PC-9 (cell line): ENCODE measurements at regions not wholly inside any gene's neighbourhood (a gene's known extent, or its start where the extent isn't known, plus 50 kb on each side); places are given as distances from the start of the nearest gene placed in this dataset.

Experiments
- EZH2 ChIP-seq: fragments of 200-600 bp; sonication (generic); IDR thresholded peaks from 2 replicates; pipeline ENCODE4 v1.8.0; 2017; ENCODE audit warnings: antibody characterized with exemption, low read depth
- TF ChIP-seq, protein P1 (sequence below): fragments of 200-600 bp; sonication (generic); conservative IDR thresholded peaks from 2 replicates; pipeline ENCODE4 v1.6.1; 2017; ENCODE audit warnings: mixed run types, antibody characterized with exemption, mild to moderate bottlenecking, moderate library complexity

GRCh38 chrX:45824471-45824870 is 623.8 kb upstream of the DIPK2B start:
- TF ChIP-seq, protein P1, sequence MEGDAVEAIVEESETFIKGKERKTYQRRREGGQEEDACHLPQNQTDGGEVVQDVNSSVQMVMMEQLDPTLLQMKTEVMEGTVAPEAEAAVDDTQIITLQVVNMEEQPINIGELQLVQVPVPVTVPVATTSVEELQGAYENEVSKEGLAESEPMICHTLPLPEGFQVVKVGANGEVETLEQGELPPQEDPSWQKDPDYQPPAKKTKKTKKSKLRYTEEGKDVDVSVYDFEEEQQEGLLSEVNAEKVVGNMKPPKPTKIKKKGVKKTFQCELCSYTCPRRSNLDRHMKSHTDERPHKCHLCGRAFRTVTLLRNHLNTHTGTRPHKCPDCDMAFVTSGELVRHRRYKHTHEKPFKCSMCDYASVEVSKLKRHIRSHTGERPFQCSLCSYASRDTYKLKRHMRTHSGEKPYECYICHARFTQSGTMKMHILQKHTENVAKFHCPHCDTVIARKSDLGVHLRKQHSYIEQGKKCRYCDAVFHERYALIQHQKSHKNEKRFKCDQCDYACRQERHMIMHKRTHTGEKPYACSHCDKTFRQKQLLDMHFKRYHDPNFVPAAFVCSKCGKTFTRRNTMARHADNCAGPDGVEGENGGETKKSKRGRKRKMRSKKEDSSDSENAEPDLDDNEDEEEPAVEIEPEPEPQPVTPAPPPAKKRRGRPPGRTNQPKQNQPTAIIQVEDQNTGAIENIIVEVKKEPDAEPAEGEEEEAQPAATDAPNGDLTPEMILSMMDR, result peak; percentile 57
- TF ChIP-seq EZH2, result no peak
